ENCODE measurements at regions not wholly inside any gene's neighbourhood (a gene's known extent, or its start where the extent isn't known, plus 50 kb on each side); places are given as distances from the start of the nearest gene placed in this dataset.

DNA sequence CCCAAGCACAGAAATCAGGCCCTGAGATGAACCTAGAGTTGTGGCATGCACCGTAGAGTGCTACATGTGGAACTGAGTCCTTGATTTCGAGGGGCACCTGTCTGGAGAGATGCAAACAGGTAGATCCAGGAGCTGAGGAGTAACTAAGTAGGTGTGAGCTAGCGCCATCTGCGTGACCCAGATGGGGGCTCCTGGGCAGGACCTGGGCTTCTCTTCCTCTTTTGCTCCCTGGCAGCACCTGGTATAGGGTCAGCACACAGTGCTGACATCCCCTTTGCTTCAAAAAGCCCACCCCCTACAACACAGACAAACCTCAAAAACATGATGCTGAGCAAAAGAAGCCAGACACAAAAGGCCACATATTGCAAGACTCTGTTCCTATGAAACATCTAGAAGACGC is 65.8 kb downstream of the PITPNM2 start:
- TF ChIP-seq RNF2 (IDR thresholded peaks at IDR 0.05; ENCODE audit: borderline replicate concordance, low read depth), result no peak
- TF ChIP-seq, protein P1, sequence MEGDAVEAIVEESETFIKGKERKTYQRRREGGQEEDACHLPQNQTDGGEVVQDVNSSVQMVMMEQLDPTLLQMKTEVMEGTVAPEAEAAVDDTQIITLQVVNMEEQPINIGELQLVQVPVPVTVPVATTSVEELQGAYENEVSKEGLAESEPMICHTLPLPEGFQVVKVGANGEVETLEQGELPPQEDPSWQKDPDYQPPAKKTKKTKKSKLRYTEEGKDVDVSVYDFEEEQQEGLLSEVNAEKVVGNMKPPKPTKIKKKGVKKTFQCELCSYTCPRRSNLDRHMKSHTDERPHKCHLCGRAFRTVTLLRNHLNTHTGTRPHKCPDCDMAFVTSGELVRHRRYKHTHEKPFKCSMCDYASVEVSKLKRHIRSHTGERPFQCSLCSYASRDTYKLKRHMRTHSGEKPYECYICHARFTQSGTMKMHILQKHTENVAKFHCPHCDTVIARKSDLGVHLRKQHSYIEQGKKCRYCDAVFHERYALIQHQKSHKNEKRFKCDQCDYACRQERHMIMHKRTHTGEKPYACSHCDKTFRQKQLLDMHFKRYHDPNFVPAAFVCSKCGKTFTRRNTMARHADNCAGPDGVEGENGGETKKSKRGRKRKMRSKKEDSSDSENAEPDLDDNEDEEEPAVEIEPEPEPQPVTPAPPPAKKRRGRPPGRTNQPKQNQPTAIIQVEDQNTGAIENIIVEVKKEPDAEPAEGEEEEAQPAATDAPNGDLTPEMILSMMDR (IDR thresholded peaks at IDR 0.05), result no peak

Measured in A549 (cell line).